DND-41 (cell line): ENCODE measurements at regions not wholly inside any gene's neighbourhood (a gene's known extent, or its start where the extent isn't known, plus 50 kb on each side); places are given as distances from the start of the nearest gene placed in this dataset.

Source experiments
- EZH2 ChIP-seq: IDR thresholded peaks from 3 replicates; pipeline ENCODE4 v1.6.1; 2012; ENCODE audit warnings: borderline replicate concordance, low read depth, mild to moderate bottlenecking, moderate library complexity, low read length, inconsistent platforms; ENCODE audit not compliant: severe bottlenecking
- TF ChIP-seq, protein P1 (sequence below): IDR thresholded peaks from 2 replicates; pipeline ENCODE4 v1.5.1; 2012; ENCODE audit warnings: borderline replicate concordance, low read length, moderate library complexity, mild to moderate bottlenecking; ENCODE audit not compliant: poor library complexity, severe bottlenecking; ENCODE audit errors: extremely low read depth

GRCh38 chr4:147017081-147017480, 71.4 kb upstream of the TTC29 start:
- TF ChIP-seq, protein P1, sequence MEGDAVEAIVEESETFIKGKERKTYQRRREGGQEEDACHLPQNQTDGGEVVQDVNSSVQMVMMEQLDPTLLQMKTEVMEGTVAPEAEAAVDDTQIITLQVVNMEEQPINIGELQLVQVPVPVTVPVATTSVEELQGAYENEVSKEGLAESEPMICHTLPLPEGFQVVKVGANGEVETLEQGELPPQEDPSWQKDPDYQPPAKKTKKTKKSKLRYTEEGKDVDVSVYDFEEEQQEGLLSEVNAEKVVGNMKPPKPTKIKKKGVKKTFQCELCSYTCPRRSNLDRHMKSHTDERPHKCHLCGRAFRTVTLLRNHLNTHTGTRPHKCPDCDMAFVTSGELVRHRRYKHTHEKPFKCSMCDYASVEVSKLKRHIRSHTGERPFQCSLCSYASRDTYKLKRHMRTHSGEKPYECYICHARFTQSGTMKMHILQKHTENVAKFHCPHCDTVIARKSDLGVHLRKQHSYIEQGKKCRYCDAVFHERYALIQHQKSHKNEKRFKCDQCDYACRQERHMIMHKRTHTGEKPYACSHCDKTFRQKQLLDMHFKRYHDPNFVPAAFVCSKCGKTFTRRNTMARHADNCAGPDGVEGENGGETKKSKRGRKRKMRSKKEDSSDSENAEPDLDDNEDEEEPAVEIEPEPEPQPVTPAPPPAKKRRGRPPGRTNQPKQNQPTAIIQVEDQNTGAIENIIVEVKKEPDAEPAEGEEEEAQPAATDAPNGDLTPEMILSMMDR = no peak
- no peak for TF ChIP-seq EZH2
